HG03521 (cell line): ENCODE measurements at regions not wholly inside any gene's neighbourhood (a gene's known extent, or its start where the extent isn't known, plus 50 kb on each side); places are given as distances from the start of the nearest gene placed in this dataset.
"Not testable (repeated sequence)": the region's sequence is repeated elsewhere in the genome, so short reads cannot be mapped to it uniquely, and the experiment has no call there.

Experiments
- ATAC-seq: cut with Tn5 transposase; IDR thresholded peaks from one replicate; pipeline ENCODE4 v1.9.1; 2021; ENCODE audit warnings: mild to moderate bottlenecking, moderate library complexity; ENCODE audit not compliant: unreplicated experiment

DNA sequence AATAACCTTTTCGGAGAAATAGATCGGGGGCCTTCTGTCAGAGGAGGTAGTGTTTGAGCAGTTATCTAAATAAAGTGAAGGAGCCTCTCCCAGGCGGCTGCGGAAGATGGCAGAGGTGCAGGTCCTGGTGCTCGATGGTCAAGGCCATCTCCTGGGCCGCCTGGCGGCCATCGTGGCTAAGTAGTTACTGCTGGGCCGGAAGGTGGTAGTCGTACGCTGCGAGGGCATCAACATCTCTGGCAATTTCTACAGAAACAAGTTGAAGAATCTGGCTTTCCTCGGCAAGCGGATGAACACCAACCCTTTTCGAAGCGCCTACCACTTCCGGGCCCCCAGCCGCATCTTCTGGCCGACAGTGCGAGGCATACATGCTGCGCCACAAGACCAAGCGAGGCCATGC is 186.1 kb downstream of the KTN1 start:
- no peak for ATAC-seq

DNA sequence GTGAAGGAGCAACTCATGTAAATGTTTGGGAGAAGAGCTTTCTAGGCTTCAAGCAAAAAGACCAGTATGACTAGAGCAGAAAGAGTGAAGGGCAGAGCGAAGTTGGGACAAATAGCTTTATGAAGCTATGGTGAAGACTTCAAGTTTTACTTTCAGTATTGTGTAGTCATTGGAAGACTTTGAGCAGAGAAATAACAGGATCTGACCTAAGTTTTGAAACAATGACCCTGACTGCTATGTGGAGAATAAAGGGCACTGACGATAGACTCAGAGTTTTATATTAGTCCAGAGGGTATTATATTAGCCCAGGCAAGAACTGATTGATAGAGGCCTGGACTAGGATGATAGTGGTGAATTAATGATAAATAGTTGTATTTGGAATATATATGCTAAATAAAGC is 187.3 kb downstream of the KTN1 start:
- no peak for ATAC-seq

DNA sequence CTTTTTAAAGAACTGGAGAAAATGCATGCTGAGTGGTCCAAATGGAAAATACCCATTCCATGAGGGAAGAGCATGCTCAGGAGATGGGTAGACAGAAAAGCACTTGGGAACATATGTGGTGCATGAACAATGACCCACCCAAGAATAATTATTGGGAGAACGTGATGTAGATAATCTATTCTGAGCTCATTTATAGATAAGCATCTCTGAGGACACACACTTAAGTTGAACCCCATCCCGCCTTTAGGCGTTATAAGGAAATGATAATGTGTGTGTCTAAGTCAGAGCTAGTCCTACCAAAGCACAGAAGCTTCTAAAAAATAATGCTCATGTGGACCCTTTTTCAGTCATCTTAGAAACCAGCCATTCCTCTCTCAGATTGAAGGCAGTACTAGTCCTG is 189.9 kb downstream of the KTN1 start:
- ATAC-seq: no peak

DNA sequence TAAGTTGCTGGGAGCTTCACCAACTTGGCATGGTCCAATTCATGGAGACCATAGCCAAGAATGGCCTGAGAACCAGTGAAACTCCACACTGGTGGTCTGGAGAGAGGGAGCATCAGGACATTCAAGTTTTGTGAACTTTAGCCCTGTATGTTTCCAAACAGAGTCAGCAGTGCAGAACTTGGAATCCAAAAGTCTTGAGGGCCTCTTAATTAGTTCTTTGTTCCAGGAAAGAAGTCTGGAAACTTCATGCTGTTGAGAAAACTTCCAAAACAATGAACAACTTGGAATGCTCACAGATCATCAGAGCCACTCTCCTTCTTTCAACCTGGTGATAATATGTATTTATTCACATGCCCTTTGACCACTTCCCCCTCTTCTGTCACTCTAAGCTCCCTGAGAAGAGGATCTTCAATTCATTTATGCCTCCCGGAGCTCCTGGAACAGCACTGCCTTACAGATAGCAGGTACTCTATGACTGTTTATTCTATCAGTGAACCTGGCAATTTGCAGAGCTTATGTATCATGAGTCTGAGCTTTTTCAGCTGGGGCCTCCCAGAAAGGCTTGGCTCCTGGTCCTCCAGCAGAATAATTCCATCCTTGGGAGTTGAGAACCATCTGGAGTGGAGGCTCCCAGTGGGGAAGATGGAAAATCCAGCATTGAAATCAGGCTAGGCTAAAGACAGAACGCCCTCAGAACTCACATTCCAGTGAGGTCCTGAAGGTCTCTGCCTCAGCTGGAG is 191.4 kb downstream of the KTN1 start:
- ATAC-seq: no peak

DNA sequence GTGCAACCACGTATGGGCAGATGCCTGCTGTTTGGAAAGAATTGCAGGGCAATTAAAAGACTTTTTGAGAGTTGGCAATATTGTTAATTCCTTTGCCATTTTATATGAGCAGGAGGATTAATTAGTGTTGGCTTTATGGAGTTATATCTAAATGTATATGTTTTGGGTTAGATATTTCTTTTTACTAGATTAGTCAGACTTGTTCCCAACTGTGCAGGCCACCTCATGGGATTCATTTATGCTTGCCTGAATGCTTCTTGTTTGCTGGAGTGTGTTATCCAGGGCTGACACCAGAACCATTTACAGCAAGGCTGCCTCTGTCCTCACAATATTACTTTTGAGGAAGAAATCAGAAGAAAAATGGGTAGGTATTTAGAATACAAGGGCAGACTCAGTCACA is 192.5 kb downstream of the KTN1 start:
- no peak for ATAC-seq

DNA sequence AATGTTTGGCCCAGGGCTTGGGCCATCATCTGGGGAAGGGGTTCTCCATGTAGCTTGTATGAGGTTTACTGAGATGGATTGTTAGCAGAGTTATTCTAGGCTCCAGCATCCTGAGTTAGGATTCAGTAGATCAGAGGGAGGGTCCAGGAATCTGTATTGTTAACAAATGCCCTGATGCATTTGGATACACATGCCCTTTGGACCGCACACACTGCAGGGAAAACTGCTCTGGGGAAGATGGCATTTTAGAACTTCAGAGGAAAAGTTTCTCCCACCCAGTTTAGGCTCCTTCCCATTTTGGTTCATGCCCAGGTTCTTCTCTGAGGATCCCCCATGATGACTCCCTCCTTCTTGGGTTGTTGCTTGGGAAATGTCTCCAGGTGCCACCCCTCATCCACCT is 193.3 kb downstream of the KTN1 start:
- no peak for ATAC-seq

DNA sequence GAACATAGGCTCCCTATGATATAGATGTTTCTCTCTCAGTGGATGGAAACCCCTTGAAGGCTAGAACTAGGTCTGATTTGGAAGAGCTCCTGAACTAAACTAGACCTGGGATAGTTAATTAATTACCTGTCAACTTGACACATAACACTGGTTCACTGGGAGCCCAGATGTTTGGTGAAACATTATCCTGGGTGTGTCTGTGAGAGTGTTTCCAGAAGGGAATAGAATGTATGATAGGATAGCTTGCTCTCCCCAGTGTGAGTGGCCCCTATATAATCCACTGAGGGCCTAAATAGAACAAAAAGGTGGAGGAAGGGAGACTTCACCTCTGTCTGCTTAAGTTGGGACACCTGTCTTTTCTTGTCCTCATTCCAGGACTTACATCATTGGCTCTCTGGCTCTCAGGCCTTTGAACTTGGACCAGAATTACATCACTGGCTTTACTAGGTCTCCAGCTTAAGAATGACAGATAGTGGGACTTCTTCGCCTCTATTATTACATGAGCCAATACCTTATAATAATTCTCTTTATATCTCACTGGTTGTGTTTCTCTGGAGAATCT is 194.1 kb downstream of the KTN1 start:
- ATAC-seq: no peak

DNA sequence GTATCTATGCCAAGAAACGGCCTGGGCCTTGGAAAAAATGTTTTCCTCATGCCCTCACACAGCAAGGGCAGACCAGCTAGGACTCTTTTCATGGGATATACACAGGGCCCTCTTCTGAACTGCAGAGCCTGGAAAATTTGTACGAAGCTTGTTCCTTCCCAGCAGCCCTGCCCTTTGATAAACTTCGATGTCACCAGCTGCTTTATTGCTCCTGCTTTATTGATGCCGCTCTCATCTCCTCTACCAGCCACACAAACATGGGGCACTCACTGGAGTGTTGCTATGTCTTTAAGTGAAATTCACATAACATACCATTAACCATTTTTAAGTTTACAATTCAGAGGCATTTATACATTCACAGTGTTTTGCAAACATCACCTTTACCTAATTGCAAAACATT is 197.9 kb downstream of the KTN1 start:
- ATAC-seq: no peak

DNA sequence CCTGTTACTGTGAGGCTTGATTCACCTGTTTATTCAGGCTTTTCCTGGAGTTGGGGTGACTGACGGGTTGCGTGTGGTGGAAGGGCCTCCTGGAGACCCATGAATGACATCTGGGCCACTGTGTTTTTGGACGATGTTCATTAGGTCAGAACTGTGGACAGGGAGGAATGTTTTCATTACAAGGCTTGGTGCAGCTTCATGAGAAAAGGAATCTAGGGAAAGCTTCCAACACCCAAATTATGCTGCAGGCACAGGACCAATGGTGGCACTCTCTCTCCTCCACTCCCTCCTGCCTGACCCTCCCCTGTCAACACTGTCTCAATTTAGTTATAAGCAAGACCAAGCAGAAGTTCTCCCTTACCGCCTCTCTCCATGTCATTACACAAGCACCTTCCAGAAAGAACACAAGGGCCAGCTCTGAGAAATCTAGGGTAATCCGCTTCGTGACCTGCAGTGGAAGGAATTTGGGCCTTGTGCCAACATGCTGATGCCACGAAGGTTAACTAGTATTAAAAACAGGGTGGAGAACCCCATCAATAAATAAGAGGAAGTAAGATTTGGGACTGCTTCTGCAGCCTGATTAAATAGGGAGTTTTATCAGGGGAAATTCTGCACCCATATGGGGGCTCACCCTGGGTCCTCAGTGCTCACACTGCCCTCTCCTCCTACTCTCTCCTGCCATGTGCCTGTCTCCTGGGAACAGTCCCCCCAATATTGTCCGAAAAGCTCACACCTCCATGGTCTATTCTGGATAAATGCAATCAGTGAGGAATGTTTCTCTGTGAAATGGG is 200.3 kb downstream of the KTN1 start:
- ATAC-seq: no peak

DNA sequence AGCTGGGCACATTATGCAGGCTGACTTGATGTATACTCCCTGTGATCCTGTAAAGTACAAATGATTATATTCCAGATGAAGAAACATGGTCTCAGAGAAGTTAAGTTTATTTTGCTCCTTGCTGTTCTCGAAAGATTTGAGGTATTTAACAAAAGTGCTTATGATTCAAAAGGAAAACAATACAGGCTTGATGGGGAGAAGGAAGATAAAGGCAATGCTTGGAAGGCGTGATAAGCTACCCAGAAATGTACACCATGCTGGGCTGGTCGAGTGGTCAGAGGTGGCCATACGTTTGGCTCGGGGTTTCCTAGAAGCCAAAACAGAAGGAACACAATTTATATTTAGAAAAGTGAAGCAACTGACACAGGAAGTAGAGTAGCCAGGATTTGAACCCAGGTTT is 201.0 kb downstream of the KTN1 start:
- ATAC-seq: no peak

DNA sequence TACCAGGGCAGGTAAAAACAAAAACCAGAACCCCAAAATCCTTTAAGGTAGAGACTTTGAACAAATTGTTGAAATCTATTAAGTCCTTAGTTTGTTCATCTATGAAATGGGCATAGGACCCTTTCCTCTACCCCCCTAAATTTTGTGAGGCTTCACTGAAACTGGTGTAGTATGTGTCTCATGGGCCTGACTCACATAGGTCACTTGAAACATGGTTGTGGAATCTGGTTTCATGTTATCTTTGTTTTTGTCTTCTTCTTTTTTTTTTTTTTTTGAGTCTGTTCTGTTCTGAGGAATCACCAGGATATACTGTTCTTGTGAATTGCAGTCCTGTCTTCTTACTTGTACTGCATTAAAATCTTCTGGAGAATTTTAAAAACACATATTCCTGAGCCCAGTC is 202.2 kb downstream of the KTN1 start:
- ATAC-seq: no peak

DNA sequence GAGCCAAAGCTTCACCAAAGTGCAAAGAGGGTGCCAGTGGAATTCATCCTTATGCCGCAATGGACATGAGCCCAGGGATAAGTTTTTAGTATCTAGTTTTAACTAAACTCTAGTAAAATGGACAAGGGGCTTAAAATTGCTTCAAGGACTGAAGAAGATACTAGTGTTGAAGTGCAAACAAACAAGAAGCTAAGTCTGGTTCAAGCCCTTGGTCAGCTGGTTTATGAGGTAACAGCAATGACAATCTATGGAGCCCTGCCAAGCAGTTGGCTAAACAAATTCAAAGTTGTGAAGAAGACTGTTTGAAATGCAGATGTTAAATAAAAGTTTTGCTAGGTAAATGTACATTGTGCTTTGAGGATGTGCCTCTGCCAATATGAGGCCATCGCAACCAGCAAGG is 209.4 kb downstream of the KTN1 start:
- no peak for ATAC-seq

DNA sequence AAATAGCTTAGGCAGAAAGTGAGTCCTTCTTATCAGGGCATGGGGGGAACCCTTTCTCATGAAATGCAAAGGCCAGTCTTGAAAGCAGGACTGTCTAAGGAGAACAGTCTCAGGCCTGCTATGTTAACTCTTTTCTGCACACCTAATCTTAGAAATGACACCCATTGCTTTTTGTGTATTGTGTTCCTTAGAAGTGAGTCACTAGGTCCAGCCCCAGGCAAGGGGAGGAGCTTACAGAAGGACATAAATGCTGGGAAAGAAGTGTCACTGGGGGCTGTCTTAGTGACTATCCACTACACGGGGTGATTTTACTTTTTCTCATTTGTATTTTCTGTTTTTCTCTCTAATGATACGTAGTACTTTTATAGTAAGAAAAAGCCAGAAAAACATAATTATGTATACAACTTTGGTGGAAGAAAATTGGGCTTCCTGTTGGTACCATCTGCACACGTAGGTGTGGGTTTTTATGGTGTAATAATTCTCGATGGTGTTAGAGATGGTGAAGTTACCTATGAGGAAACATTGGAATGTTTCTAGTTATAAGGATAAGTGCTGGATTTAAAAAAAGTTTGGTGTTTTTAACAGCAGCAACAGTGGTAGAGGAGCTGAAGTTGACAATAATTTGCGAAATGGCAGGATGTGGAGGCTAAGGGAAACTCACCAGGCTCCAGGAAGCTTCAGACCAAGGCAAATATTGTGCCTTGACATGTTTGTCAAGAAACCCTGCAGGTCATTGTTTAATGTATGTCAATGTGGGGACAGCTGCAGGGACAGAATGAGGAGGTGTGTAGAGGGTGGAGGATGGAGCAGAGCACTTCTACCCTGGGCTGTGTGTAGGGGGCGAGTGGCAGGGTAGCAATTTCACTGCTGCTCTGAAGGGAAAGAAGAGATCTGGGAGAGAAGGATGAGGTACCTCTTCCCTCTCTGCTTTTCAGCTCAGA is 214.9 kb downstream of the KTN1 start:
- ATAC-seq: no peak

DNA sequence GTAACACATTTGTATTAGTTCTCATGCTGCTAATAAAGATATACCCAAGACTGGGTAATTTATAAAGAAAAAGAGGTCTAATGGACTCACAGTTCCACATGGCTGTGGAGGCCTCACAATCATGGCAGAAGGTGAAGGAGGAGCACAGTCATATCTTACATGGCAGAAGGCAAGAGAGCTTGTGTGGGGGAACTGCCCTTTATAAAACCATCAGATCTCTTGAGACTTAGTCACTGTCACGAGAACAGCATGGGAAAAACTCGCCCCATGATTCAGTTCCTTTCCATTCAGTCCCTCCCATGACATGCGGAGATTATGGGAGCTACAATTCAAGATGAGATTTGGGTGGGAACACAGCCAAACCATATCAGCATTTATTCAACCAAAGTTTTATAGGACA is 216.5 kb downstream of the KTN1 start:
- not testable (repeated sequence) for ATAC-seq

DNA sequence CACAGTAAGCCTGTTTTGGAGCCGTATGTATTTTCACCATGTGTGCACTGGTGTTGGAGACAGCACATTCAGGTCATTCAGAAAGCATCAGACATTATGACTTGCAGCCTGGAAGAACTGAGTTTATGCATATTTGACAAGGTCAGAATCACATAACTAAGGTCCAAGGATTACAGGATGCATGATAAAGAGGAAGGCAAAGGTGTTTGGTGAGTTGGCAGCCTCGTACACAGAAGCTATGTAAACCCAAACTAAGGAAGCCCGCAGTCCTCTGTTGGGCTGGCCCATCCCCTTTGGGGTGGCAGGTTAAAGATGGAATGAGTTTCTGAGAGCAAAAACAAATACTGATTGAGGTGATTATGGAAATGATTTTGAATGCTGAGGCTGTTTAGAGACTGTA is 218.4 kb downstream of the KTN1 start:
- no peak for ATAC-seq

DNA sequence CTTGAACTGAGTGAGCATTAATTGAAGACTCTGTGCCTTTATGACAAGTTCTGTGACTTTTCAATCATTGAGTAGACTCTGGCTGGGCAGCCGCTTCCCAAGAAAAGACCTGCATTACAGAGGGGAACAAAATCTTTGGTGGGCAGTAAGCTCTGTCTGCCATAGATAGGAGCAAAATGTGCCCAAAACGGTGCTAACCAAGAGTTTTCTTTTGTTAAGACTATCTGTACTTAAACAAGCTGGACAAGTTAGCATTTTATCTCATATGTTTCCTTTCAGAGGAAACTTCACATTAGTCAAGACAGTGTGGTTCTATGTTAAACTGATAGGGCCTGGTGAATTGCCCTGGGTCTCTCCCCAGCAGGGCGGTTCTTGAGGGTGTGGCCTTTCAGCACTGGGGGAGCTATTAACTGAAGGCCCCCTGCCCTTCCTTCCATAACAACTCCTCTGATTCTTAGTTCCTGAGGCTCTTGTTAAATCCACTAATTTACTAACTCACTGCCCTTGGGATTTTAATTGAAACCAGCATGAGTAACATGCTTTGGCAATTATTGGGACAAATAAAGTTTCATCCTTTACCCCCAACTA is 219.6 kb downstream of the KTN1 start:
- ATAC-seq: no peak

DNA sequence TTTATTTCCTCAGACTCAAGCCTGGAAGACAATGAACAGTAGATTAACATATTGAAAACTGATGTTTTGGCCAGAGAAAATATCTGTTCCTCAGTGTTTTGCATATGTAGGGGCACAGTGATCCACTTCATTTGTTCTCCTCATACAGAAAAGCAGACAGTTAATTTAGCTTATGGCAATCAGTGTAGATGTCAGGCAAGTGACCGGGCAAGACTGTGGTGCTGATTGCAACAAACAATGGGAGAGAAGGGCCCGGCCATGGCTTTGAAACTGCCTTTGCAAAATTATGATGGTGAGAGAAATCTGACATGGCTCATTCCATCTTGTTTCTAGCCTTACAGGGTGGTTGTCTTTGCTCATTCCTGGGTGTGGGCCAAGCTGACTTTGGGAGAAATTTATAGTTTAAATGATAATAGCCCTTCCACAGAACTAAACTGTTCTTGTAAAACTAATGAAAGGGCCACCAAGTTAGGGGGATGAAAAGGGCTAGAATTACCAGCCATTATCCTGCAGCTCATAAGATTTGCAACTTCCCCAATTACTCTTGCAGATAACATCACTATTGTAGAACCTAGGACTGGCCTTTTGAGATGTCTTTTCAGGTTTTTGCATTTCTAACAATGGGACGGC is 220.3 kb downstream of the KTN1 start:
- ATAC-seq: no peak

DNA sequence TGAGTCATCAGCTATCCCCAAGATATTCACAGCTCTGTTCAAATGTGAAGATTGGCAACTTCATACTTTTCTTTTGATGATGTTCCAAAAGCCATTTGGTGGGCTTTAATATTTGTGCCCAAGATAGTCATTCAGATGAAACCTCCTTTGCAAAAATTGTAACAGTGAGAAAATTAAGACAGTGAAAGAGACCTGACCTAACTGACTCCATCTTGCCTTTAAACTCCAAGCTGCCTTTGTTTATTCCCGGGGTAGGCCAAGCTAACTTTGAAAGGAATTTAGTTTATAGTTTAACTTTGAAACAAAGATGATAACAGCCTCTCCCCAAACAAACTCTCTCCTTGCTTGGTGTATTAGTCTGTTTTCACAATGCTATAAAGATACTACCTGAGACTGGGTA is 221.1 kb downstream of the KTN1 start:
- no peak for ATAC-seq

DNA sequence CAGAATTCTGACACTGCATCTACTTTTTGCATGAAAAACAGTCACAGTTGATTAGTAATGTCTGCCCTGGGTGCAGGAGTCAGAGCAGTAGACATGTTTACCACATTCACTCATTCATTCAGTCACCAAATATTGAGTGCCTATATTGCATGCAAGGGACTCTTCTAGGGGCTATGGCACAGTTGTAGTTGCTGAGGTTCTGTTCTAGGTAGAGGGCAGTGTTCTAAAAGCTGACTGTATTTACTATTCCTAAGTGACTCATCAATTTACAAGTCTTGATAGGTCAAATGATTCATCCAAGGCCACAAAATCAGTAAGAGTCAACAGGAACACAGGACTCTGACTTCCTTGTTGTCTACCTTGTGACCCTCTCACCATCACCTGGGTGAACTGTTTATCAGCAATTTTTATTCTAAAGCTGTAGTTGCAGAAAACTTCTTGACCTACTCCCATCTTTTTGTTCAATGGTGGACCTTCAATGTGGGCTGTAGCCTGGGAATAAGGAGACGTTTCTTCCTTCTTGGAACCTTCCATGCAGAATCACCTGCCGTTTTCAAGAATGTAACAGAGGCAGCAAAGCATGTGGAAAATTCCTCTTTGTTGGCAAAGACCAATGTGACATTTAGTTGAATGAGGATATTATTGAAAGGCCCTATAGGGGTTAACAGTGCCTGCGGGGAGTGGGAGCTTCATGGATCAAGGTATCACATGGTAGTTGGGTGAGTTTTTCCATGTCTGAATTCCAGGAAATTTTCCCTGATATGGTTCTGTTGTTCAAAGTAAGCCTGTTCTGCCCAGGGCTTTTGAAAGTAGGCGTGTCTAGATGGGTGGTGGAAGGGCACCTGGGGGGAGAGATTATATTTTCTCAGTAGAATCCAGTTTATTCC is 223.2 kb downstream of the KTN1 start:
- no peak for ATAC-seq
